ENCODE measurements at regions not wholly inside any gene's neighbourhood (a gene's known extent, or its start where the extent isn't known, plus 50 kb on each side); places are given as distances from the start of the nearest gene placed in this dataset.

- intact Hi-C loops (cut with micrococcal nuclease; ENCODE audit: unreplicated experiment) = no loop called here
- CTCF ChIA-PET = no interaction called here
These were observed 97.2 kb upstream of the PRR23E start for GRCh38 chr3:127095774-127096173.

GRCh38 chr3:127096256-127097071, 96.5 kb upstream of the PRR23E start:
- no peak for DNase-seq (ENCODE audit: low spot score)
- TF ChIP-seq EZH2 (IDR thresholded peaks at IDR 0.05; ENCODE audit: borderline replicate concordance, low read depth, low read length, poor library complexity, severe bottlenecking) (no peak), CTCF (conservative IDR thresholded peaks at IDR 0.05; ENCODE audit: low read depth, low read length) (no peak)
- ChIA-PET POLR2A (ENCODE audit: low non-redundant PET) (no interaction called here), CTCF (no interaction called here)
- H3K4me1 ChIP-seq (ENCODE audit: insufficient read depth, low read length, poor library complexity, severe bottlenecking) = no peaks in the 10 kb centered on the region
- H3K4me3 ChIP-seq (ENCODE audit: low read depth, low read length, poor library complexity, severe bottlenecking) = no peak overlapping the region
- BruUV-seq (replicated peaks) = no TSS peak
- no peaks in the 10 kb centered on the region for H3K36me3 ChIP-seq (ENCODE audit: insufficient read depth, low read length, poor library complexity, severe bottlenecking)
- H3K9me3 ChIP-seq (ENCODE audit: low read depth, low read length, poor library complexity, severe bottlenecking) = no peaks in the 10 kb centered on the region
- intact Hi-C loops (cut with micrococcal nuclease; ENCODE audit: unreplicated experiment) = no loop called here
- no peak overlapping the region for H3K27ac ChIP-seq (ENCODE audit: low read depth, low read length, poor library complexity, severe bottlenecking)
- H3K27me3 ChIP-seq (replicated peaks; ENCODE audit: insufficient read depth, low read depth, low read length, poor library complexity) = no peaks in the 10 kb centered on the region

More at GRCh38 chr3:127095774-127096173, 97.2 kb upstream of the PRR23E start:
- no TSS peak for BruUV-seq (replicated peaks)
- no peaks in the 10 kb centered on the region for H3K9me3 ChIP-seq (ENCODE audit: low read depth, low read length, poor library complexity, severe bottlenecking)
- no peaks in the 10 kb centered on the region for H3K36me3 ChIP-seq (ENCODE audit: insufficient read depth, low read length, poor library complexity, severe bottlenecking)
- DNase-seq (ENCODE audit: low spot score) = no peak
- H3K27me3 ChIP-seq (replicated peaks; ENCODE audit: insufficient read depth, low read depth, low read length, poor library complexity) = no peaks in the 10 kb centered on the region
- no peak for TF ChIP-seq CTCF (conservative IDR thresholded peaks at IDR 0.05; ENCODE audit: low read depth, low read length)
- TF ChIP-seq EZH2 (IDR thresholded peaks at IDR 0.05; ENCODE audit: borderline replicate concordance, low read depth, low read length, poor library complexity, severe bottlenecking) = no peak
- H3K4me3 ChIP-seq (ENCODE audit: low read depth, low read length, poor library complexity, severe bottlenecking) = no peak overlapping the region
- POLR2A ChIA-PET (ENCODE audit: low non-redundant PET) = no interaction called here
- H3K4me1 ChIP-seq (ENCODE audit: insufficient read depth, low read length, poor library complexity, severe bottlenecking) = no peaks in the 10 kb centered on the region
- H3K27ac ChIP-seq (ENCODE audit: low read depth, low read length, poor library complexity, severe bottlenecking) = no peak overlapping the region

GRCh38 chr3:127097072-127097405, 95.9 kb upstream of the PRR23E start:
- no peak for DNase-seq (ENCODE audit: low spot score)
- ChIA-PET POLR2A (ENCODE audit: low non-redundant PET) (no interaction called here), CTCF (no interaction called here)
- H3K9me3 ChIP-seq (ENCODE audit: low read depth, low read length, poor library complexity, severe bottlenecking) = no peaks in the 10 kb centered on the region
- no peaks in the 10 kb centered on the region for H3K36me3 ChIP-seq (ENCODE audit: insufficient read depth, low read length, poor library complexity, severe bottlenecking)
- intact Hi-C loops (cut with micrococcal nuclease; ENCODE audit: unreplicated experiment) = no loop called here
- H3K27me3 ChIP-seq (replicated peaks; ENCODE audit: insufficient read depth, low read depth, low read length, poor library complexity) = no peaks in the 10 kb centered on the region
- H3K27ac ChIP-seq (ENCODE audit: low read depth, low read length, poor library complexity, severe bottlenecking) = no peak overlapping the region
- H3K4me3 ChIP-seq (ENCODE audit: low read depth, low read length, poor library complexity, severe bottlenecking) = no peak overlapping the region
- TF ChIP-seq CTCF (conservative IDR thresholded peaks at IDR 0.05; ENCODE audit: low read depth, low read length) (no peak), EZH2 (IDR thresholded peaks at IDR 0.05; ENCODE audit: borderline replicate concordance, low read depth, low read length, poor library complexity, severe bottlenecking) (no peak)
- no peaks in the 10 kb centered on the region for H3K4me1 ChIP-seq (ENCODE audit: insufficient read depth, low read length, poor library complexity, severe bottlenecking)
- BruUV-seq (replicated peaks) = no TSS peak
